ENCODE measurements at regions not wholly inside any gene's neighbourhood (a gene's known extent, or its start where the extent isn't known, plus 50 kb on each side); places are given as distances from the start of the nearest gene placed in this dataset.

DNA sequence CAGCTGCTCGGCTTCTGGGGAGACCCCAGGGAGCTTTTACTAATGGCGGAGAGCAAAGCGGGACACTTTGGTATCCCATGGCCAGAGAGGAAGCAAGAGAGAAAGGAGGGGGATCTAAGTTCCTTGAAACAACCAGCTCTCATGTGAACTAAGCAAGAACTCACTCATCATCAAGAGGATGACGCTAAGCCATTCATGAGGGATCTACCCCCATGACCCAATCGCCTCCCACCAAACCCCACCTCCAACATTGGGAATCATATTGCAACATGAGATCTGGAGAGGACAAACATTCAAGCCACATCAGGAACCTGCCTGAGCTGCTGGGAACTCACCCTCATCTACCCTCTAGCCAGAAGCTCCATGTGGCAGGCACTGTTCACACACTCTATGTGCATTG, 372.1 kb upstream of the RUNX1 start:
- peaks cover 0 to under 1% (median 0%) of the 10 kb centered on the region in 3 donors for H3K27me3 ChIP-seq
- H3K27ac ChIP-seq, result no peak overlapping the region
- DNase-seq (no peak), ATAC-seq (no peak)
- H3K36me3 ChIP-seq, result no peaks in the 10 kb centered on the region
- intact Hi-C loops (cut with DNase I; ENCODE audit: low total_unique reads) (no loop called here), in situ Hi-C loops (cut with MboI; ENCODE audit: low sequenced_read_pairs in 4 of 4) (loop anchor here in 2 of 4 donors (25.0 kb wide), 2 partner anchors 509 to 734 kb away; no protein-coding TSS in a partner anchor)
- H3K9me3 ChIP-seq, result no peaks in the 10 kb centered on the region
- no peak for TF ChIP-seq POLR2A (IDR thresholded peaks at IDR 0.05)
- TF ChIP-seq, protein P1, sequence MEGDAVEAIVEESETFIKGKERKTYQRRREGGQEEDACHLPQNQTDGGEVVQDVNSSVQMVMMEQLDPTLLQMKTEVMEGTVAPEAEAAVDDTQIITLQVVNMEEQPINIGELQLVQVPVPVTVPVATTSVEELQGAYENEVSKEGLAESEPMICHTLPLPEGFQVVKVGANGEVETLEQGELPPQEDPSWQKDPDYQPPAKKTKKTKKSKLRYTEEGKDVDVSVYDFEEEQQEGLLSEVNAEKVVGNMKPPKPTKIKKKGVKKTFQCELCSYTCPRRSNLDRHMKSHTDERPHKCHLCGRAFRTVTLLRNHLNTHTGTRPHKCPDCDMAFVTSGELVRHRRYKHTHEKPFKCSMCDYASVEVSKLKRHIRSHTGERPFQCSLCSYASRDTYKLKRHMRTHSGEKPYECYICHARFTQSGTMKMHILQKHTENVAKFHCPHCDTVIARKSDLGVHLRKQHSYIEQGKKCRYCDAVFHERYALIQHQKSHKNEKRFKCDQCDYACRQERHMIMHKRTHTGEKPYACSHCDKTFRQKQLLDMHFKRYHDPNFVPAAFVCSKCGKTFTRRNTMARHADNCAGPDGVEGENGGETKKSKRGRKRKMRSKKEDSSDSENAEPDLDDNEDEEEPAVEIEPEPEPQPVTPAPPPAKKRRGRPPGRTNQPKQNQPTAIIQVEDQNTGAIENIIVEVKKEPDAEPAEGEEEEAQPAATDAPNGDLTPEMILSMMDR (IDR thresholded peaks at IDR 0.05 in 4 of 5, conservative IDR thresholded peaks at IDR 0.05 in 1 of 5), result no peak
- H3K4me1 ChIP-seq, result no peaks in the 10 kb centered on the region
- no peak overlapping the region for H3K4me3 ChIP-seq

DNA sequence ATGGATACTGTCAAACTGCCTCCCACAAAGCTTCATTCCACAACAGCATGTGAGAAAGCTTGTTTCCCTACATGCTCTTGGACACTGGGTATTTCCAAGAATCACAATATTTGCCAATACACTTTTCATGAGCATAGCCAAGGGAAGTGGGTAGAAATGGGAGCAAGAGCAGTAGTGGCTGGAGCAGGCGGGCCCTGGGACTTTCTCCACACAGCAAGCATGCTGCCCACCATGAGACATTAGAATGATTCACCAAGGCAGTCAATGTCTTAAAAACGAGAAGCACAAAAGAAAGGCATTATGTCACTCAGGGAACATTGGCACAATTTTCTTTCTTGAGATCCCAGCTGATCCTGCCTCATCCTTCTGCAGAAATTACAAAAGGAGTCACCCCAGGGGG, 371.6 kb upstream of the RUNX1 start:
- Histone ChIP-seq H3K4me1 (no peaks in the 10 kb centered on the region), H3K27ac (no peak overlapping the region), H3K36me3 (no peaks in the 10 kb centered on the region), H3K4me3 (no peak overlapping the region), H3K9me3 (no peaks in the 10 kb centered on the region), H3K27me3 (no peaks in the 10 kb centered on the region)
- intact Hi-C loops (cut with DNase I; ENCODE audit: low total_unique reads) (no loop called here), in situ Hi-C loops (cut with MboI; ENCODE audit: low sequenced_read_pairs in 4 of 4) (loop anchor here in 2 of 4 donors (25.0 kb wide), 2 partner anchors 508 to 733 kb away; no protein-coding TSS in a partner anchor)
- no peak for TF ChIP-seq POLR2A (IDR thresholded peaks at IDR 0.05)
- TF ChIP-seq, protein P1 (IDR thresholded peaks at IDR 0.05 in 4 of 5, conservative IDR thresholded peaks at IDR 0.05 in 1 of 5), result no peak
- DNase-seq, result no peak
- ATAC-seq, result no peak

DNA sequence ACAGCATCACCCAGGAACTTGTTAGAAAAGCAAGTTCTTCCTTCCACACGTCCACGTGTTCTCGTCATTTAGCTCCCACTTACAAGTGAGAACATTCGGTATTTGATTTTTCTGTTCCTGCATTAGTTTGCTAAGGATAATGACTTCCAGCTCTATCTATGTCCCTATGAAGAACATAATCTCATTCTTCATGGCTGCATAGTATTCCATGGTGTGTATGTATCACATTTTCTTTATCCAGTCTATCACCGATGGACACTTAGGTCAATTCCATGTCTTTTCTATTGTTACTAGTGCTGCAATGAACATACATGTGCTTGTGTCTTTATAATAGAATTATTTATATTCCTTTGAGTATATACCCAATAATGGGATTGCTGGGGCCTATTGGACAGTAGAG, 368.7 kb upstream of the RUNX1 start:
- in situ Hi-C loops (cut with MboI; ENCODE audit: low sequenced_read_pairs in 4 of 4) (loop anchor here in 2 of 4 donors (25.0 kb wide), 2 partner anchors 505 to 730 kb away; no protein-coding TSS in a partner anchor), intact Hi-C loops (cut with DNase I; ENCODE audit: low total_unique reads) (no loop called here)
- Histone ChIP-seq H3K4me3 (no peak overlapping the region), H3K9me3 (no peaks in the 10 kb centered on the region), H3K27ac (no peak overlapping the region), H3K27me3 (no peaks in the 10 kb centered on the region), H3K4me1 (no peaks in the 10 kb centered on the region), H3K36me3 (no peaks in the 10 kb centered on the region)
- no peak for ATAC-seq
- DNase-seq, result no peak
- TF ChIP-seq, protein P1 (IDR thresholded peaks at IDR 0.05 in 4 of 5, conservative IDR thresholded peaks at IDR 0.05 in 1 of 5), result no peak
- TF ChIP-seq POLR2A (IDR thresholded peaks at IDR 0.05), result no peak

DNA sequence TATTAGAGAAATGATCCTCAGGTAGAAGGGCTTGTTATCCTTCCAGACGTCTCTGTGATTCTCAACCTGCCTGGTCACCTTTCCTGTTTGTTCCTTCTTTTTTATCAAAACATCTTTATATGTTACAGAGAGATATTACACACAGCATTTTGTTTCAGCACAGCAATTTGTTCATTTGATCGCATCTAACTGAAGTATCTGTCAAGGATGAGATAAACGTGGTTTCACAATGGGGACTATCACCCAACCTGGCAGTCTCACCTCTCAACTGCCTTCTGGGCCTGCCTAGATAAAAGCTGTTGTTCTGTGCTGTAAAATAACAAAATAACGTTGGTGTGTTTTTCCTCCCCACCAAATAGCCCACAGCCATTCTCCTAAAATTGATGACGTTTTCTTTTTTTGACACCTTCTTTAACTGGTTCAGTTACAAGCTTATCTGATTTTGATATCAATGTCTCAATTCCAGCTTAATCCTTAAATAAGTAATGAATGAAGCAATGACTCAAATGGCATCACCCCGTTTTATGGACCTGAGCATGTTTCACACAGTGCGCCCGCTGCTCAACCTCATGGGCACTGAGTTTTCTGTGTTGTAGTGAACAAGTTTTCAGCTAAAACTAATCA, 367.9 kb upstream of the RUNX1 start:
- in situ Hi-C loops (cut with MboI; ENCODE audit: low sequenced_read_pairs in 4 of 4), result loop anchor here in 2 of 4 donors (25.0 kb wide), 2 partner anchors 505 to 730 kb away; no protein-coding TSS in a partner anchor
- ATAC-seq (no peak), DNase-seq (no peak)
- H3K36me3 ChIP-seq, result no peaks in the 10 kb centered on the region
- no peaks in the 10 kb centered on the region for H3K27me3 ChIP-seq
- H3K9me3 ChIP-seq, result no peaks in the 10 kb centered on the region
- no peak overlapping the region for H3K4me3 ChIP-seq
- TF ChIP-seq POLR2A (IDR thresholded peaks at IDR 0.05), result no peak
- TF ChIP-seq, protein P1 (IDR thresholded peaks at IDR 0.05 in 4 of 5, conservative IDR thresholded peaks at IDR 0.05 in 1 of 5), result no peak
- no peak overlapping the region for H3K27ac ChIP-seq
- intact Hi-C loops (cut with DNase I; ENCODE audit: low total_unique reads), result no loop called here
- H3K4me1 ChIP-seq, result no peaks in the 10 kb centered on the region
